IMR-90 (cell line): ENCODE measurements at regions not wholly inside any gene's neighbourhood (a gene's known extent, or its start where the extent isn't known, plus 50 kb on each side); places are given as distances from the start of the nearest gene placed in this dataset.

ENCODE experiments used
- ATAC-seq: fragments of 200-7000 bp; cut with Tn5 transposase; 2 replicates; pipeline ENCODE4 v1.9.1; 2020; ENCODE audit warnings: low read depth, mild to moderate bottlenecking, moderate library complexity
- BruUV-seq: library from RNA; stranded (reverse); fragments of 400-500 nt; replicated peaks from 2 replicates; lab custom pipeline; 2021; lab: Mats Ljungman, UMichigan
- CTCF ChIA-PET: fragments of 300-600 bp; formaldehyde crosslinking; extraction: SDS; loops from one replicate; lab custom pipeline; 2021; ENCODE audit warnings: antibody characterized with exemption; lab: Yijun Ruan, JAX
- POLR2A ChIA-PET: fragments of 300-600 bp; sonication (Branson Sonifier 250); formaldehyde crosslinking; loops from one replicate; lab custom pipeline; 2022; ENCODE audit warnings: antibody characterized with exemption; ENCODE audit not compliant: unreplicated experiment; lab: Charles Lee
- DNase-seq: peaks from one replicate; pipeline ENCODE4 v3.0.0; 2013
- H2AFZ ChIP-seq: replicated peaks from 2 replicates; pipeline ENCODE3; 2013; ENCODE audit warnings: low read length, mild to moderate bottlenecking; ENCODE audit not compliant: poor library complexity
- H2AK5ac ChIP-seq: 2 replicates; pipeline ENCODE4 v1.6.1; 2013; ENCODE audit warnings: low read depth, low read length, inconsistent platforms
- H2AK9ac ChIP-seq: replicated peaks from 2 replicates; pipeline ENCODE3; 2013; ENCODE audit warnings: mild to moderate bottlenecking, low read depth, low read length, moderate library complexity; ENCODE audit not compliant: poor library complexity
- H2BK120ac ChIP-seq: 2 replicates; pipeline ENCODE4 v1.6.1; 2013; ENCODE audit warnings: low read depth, low read length, inconsistent platforms
- H2BK15ac ChIP-seq: 3 replicates; pipeline ENCODE4 v1.6.1; 2013; ENCODE audit warnings: low read depth, low read length, inconsistent platforms
- H2BK20ac ChIP-seq: 2 replicates; pipeline ENCODE4 v1.6.1; 2013; ENCODE audit warnings: low read depth, mild to moderate bottlenecking, inconsistent platforms, low read length, moderate library complexity
- H2BK5ac ChIP-seq: 2 replicates; pipeline ENCODE4 v1.6.1; 2013; ENCODE audit warnings: mild to moderate bottlenecking, low read depth, low read length, inconsistent platforms; ENCODE audit not compliant: poor library complexity, severe bottlenecking
- H3K14ac ChIP-seq: replicated peaks from 2 replicates; pipeline ENCODE4 v1.6.1; 2013; ENCODE audit warnings: low read depth, low read length, inconsistent platforms
- H3K18ac ChIP-seq: 2 replicates; pipeline ENCODE4 v1.6.1; 2013; ENCODE audit warnings: low read depth, low read length, control low read depth
- H3K23ac ChIP-seq: 2 replicates; pipeline ENCODE4 v1.6.1; 2013; ENCODE audit warnings: low read depth, low read length, inconsistent platforms
- H3K27ac ChIP-seq: 2 replicates; pipeline ENCODE4 v1.5.1; 2013; ENCODE audit warnings: mild to moderate bottlenecking, control low read depth, low read length; ENCODE audit not compliant: insufficient read depth
- H3K27me3 ChIP-seq: 2 replicates; pipeline ENCODE4 v1.6.1; 2013; ENCODE audit warnings: low read length; ENCODE audit not compliant: control insufficient read depth, insufficient read depth
- H3K36me3 ChIP-seq: 2 replicates; pipeline ENCODE4 v1.6.1; 2013; ENCODE audit warnings: low read length, mixed read lengths; ENCODE audit not compliant: control insufficient read depth, insufficient read depth
- H3K4ac ChIP-seq: 2 replicates; pipeline ENCODE4 v1.6.1; 2013; ENCODE audit warnings: low read depth, low read length, inconsistent platforms
- H3K4me1 ChIP-seq: 2 replicates; pipeline ENCODE4 v1.6.1; 2013; ENCODE audit warnings: low read length, mixed read lengths; ENCODE audit not compliant: control insufficient read depth, insufficient read depth
- H3K4me2 ChIP-seq: 2 replicates; pipeline ENCODE4 v1.6.1; 2013; ENCODE audit warnings: low read depth, mild to moderate bottlenecking, control low read depth, low read length, moderate library complexity
- H3K4me3 ChIP-seq: 2 replicates; pipeline ENCODE4 v1.5.1; 2013; ENCODE audit warnings: low read depth, mild to moderate bottlenecking, control low read depth, low read length, moderate library complexity; ENCODE audit not compliant: insufficient read depth
- H3K56ac ChIP-seq: 2 replicates; pipeline ENCODE4 v1.6.1; 2013; ENCODE audit warnings: low read length, inconsistent platforms; ENCODE audit not compliant: insufficient read depth; ENCODE audit errors: extremely low read depth
- H3K79me1 ChIP-seq, 2 experiments: 2 replicates each; pipeline ENCODE4 v1.6.1; 2013; ENCODE audit warnings: low read length in 2 of 2, inconsistent platforms in 1 of 2, low read depth in 1 of 2
- H3K9ac ChIP-seq: 2 replicates; pipeline ENCODE4 v1.6.1; 2013; ENCODE audit warnings: low read depth, low read length, control low read depth
- H3K9me1 ChIP-seq: 2 replicates; pipeline ENCODE4 v1.6.1; 2013; ENCODE audit warnings: low read length, inconsistent platforms; ENCODE audit not compliant: insufficient read depth
- H3K9me3 ChIP-seq: 2 replicates; pipeline ENCODE4 v1.6.1; 2013; ENCODE audit warnings: low read length; ENCODE audit not compliant: control insufficient read depth, insufficient read depth
- H4K20me1 ChIP-seq: 2 replicates; pipeline ENCODE4 v1.6.1; 2013; ENCODE audit warnings: low read length, inconsistent platforms; ENCODE audit not compliant: insufficient read depth
- H4K5ac ChIP-seq: 2 replicates; pipeline ENCODE4 v1.6.1; 2013; ENCODE audit warnings: mild to moderate bottlenecking, low read depth, low read length, control low read depth
- H4K8ac ChIP-seq, 2 experiments: 2 replicates each; pipeline ENCODE4 v1.6.1; 2013; ENCODE audit warnings: low read depth in 2 of 2, low read length in 2 of 2, control low read depth in 1 of 2, inconsistent platforms in 1 of 2
- H4K91ac ChIP-seq: 2 replicates; pipeline ENCODE4 v1.6.1; 2013; ENCODE audit warnings: low read depth, low read length, inconsistent platforms; ENCODE audit not compliant: insufficient read depth
- BHLHE40 ChIP-seq: fragments of 150-350 bp; IDR thresholded peaks from 2 replicates; pipeline ENCODE4 v1.6.1; 2016; ENCODE audit warnings: mild to moderate bottlenecking, low read depth, low read length
- RFX5 ChIP-seq: IDR thresholded peaks from 2 replicates; pipeline ENCODE4 v1.8.0; 2012; ENCODE audit warnings: low read depth, mild to moderate bottlenecking, low read length, moderate library complexity
- WGBS, 2 experiments: methylation state at CpG; one replicate each; pipeline versions ENCODE4 v1.1.5 to v1.1.7; 2013; ENCODE audit warnings: missing lambda C conversion rate in 2 of 2; ENCODE audit not compliant: insufficient read length in 1 of 2; ENCODE audit errors: extremely low coverage in 2 of 2; 5-methylcytosine and 5-hydroxymethylcytosine counted together
- dilution Hi-C: fragments of 300-500 bp; cut with HindIII; formaldehyde crosslinking; loops from one replicate; pipeline ENCODE4 v1.14.3; 2018; ENCODE audit warnings: low sequenced_read_pairs; ENCODE audit not compliant: unreplicated experiment
- in situ Hi-C: fragments of 300-500 bp; cut with MboI; formaldehyde crosslinking; loops from 3 replicates; pipeline ENCODE4 v1.14.3; 2019; ENCODE audit warnings: low sequenced_read_pairs, inconsistent platforms, mixed read lengths
- intact Hi-C: fragments of 100-400 bp; cut with micrococcal nuclease; formaldehyde crosslinking; loops from 2 replicates; pipeline ENCODE4 v1.10.0; 2022

GRCh38 chr16:49019081-49019633, 262.5 kb downstream of the CBLN1 start:
- Histone ChIP-seq H3K9me1 (peaks cover 8% of the 10 kb centered on the region; the same call in 1 of the 2 replicates), H2AK5ac (no peak overlapping the region), H3K36me3 (no peaks in the 10 kb centered on the region), H3K4me3 (no peak overlapping the region), H3K4me1 (peaks cover 4% of the 10 kb centered on the region; the same call in 1 of the 2 replicates), H3K4ac (no peak overlapping the region), H2BK15ac (no peak overlapping the region), H3K23ac (no peak overlapping the region), H3K9me3 (no peaks in the 10 kb centered on the region), H4K8ac (no peak overlapping the region), H3K14ac (no peak overlapping the region), H3K27ac (no peak overlapping the region), H3K79me1 (no peaks in the 10 kb centered on the region), H4K5ac (no peak overlapping the region), H3K4me2 (peak overlapping the region; percentile 2; the same call in 1 of the 2 replicates), H3K9ac (no peak overlapping the region), H4K91ac (no peak overlapping the region), H2BK20ac (no peak overlapping the region), H3K18ac (no peak overlapping the region), H2BK120ac (no peak overlapping the region), H4K20me1 (no peaks in the 10 kb centered on the region), H3K56ac (no peak overlapping the region), H2AK9ac (no peak overlapping the region), H3K27me3 (peaks cover 28% of the 10 kb centered on the region), H2AFZ (peak overlapping the region; percentile 46), H2BK5ac (no peak overlapping the region)
- intact Hi-C loops: no loop called here
- no TSS peak for BruUV-seq
- in situ Hi-C loops: no loop called here
- TF ChIP-seq BHLHE40 (no peak), RFX5 (no peak)
- WGBS, 2 experiments: 20% methylated on average over 2 of the region's 14 CpGs; no CpG with 5 or more reads in 1 of the 2 experiments
- DNase-seq (peak; percentile 27), ATAC-seq (peak; percentile 39)
- ChIA-PET CTCF (no interaction called here), POLR2A (no interaction called here)
- dilution Hi-C loops: no loop called here
